Liver (tissue), 2 donors: ENCODE measurements at regions not wholly inside any gene's neighbourhood (a gene's known extent, or its start where the extent isn't known, plus 50 kb on each side); places are given as distances from the start of the nearest gene placed in this dataset.

Experiments used
- ZBTB33 ChIP-seq: IDR thresholded peaks from 2 replicates; pipeline ENCODE4 v1.6.1; 2016; ENCODE audit warnings: antibody characterized with exemption
- TF ChIP-seq, protein P1 (sequence below): fragments of 150-350 bp; IDR thresholded peaks from 2 replicates; pipeline ENCODE4 v1.5.1; 2017; ENCODE audit warnings: improper control_type of control experiment, low read depth, low read length; ENCODE audit not compliant: missing input control
- donor health status: healthy.

- no peak for TF ChIP-seq ZBTB33
- TF ChIP-seq, protein P1, sequence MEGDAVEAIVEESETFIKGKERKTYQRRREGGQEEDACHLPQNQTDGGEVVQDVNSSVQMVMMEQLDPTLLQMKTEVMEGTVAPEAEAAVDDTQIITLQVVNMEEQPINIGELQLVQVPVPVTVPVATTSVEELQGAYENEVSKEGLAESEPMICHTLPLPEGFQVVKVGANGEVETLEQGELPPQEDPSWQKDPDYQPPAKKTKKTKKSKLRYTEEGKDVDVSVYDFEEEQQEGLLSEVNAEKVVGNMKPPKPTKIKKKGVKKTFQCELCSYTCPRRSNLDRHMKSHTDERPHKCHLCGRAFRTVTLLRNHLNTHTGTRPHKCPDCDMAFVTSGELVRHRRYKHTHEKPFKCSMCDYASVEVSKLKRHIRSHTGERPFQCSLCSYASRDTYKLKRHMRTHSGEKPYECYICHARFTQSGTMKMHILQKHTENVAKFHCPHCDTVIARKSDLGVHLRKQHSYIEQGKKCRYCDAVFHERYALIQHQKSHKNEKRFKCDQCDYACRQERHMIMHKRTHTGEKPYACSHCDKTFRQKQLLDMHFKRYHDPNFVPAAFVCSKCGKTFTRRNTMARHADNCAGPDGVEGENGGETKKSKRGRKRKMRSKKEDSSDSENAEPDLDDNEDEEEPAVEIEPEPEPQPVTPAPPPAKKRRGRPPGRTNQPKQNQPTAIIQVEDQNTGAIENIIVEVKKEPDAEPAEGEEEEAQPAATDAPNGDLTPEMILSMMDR = no peak
Observed at GRCh38 chrX:81390237-81390636, 188.3 kb downstream of the SH3BGRL start.
